ENCODE measurements at regions not wholly inside any gene's neighbourhood (a gene's known extent, or its start where the extent isn't known, plus 50 kb on each side); places are given as distances from the start of the nearest gene placed in this dataset.

DNA sequence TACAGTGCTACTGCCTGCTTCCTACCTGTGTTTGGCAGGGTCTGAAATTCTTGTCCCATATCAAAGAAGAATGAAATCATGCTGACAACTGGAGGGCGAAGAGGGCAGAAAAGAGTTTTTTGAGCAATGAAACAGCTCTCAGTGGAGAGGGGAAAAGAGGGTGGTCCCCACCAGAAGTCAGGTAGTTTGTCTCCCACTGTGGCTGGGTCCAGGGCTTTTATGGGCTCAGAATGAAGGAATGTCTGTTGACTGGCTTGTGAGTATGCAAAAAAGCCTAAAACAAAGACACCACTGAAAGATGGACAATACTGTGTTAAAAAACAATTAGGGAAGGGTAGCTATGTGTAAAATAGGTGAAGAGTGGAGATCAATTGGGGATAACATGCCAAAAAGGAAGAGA is 115.0 kb downstream of the ADAM29 start:
- H3K36me3 ChIP-seq (ENCODE audit: control insufficient read depth, insufficient read depth, low read length), result no peaks in the 10 kb centered on the region
- ChIA-PET POLR2A (no interaction called here), CTCF (ENCODE audit: low intra/inter-chr PET ratio) (no interaction called here)
- intact Hi-C loops (cut with micrococcal nuclease) (no loop called here), in situ Hi-C loops (cut with MboI) (no loop called here)
- H3K9ac ChIP-seq (ENCODE audit: insufficient read depth in 1 of 2, low read depth in 2 of 2, low read length in 2 of 2), result no peak overlapping the region
- no peaks in the 10 kb centered on the region for H3K79me2 ChIP-seq (ENCODE audit: control insufficient read depth, insufficient read depth, low read length)
- DNase-seq (ENCODE audit: extremely low read depth in 1 of 4, low spot score in 3 of 4), result no peak
- no peaks in the 10 kb centered on the region for H4K20me1 ChIP-seq (replicated peaks; ENCODE audit: control insufficient read depth, insufficient read depth, low read length)
- no peak for FAIRE-seq
- no peak overlapping the region for H3K4me2 ChIP-seq (ENCODE audit: insufficient read depth, low read length)
- H2AFZ ChIP-seq (ENCODE audit: low read depth, low read length), result no peak overlapping the region
- WGBS (ENCODE audit: insufficient coverage, low coverage, missing lambda C conversion rate), result 0% methylated on average over 1 of the region's 1 CpG
- H3K4me3 ChIP-seq, result no peak overlapping the region
- no TSS peak for BruUV-seq (replicated peaks)
- no peaks in the 10 kb centered on the region for H3K27me3 ChIP-seq (ENCODE audit: control insufficient read depth in 2 of 2, insufficient read depth in 2 of 2, low read length in 2 of 2)
- no peaks in the 10 kb centered on the region for H3K4me1 ChIP-seq (replicated peaks in 1 of 2; ENCODE audit: control insufficient read depth in 2 of 2, insufficient read depth in 2 of 2, low read length in 2 of 2)
- no peak for ATAC-seq
- H3K27ac ChIP-seq (ENCODE audit: extremely low read depth, low read depth, low read length), result no peak overlapping the region
- no peaks in the 10 kb centered on the region; the same call in 1 of the 2 replicates for H3K9me3 ChIP-seq (replicated peaks; ENCODE audit: control insufficient read depth, insufficient read depth, low read depth, low read length)
- TF ChIP-seq PML (IDR thresholded peaks at IDR 0.05; ENCODE audit: low read length) (no peak), HNRNPLL (IDR thresholded peaks at IDR 0.05; ENCODE audit: low read depth, low read length, poor library complexity, severe bottlenecking) (no peak), TGIF2 (CRISPR knock-in tag; IDR thresholded peaks at IDR 0.05) (no peak), CBFB (CRISPR knock-in tag; IDR thresholded peaks at IDR 0.05) (no peak), MTF1 (CRISPR knock-in tag; IDR thresholded peaks at IDR 0.05; ENCODE audit: borderline replicate concordance) (no peak), STAT5A (IDR thresholded peaks at IDR 0.05; ENCODE audit: borderline replicate concordance, low read length) (no peak), ZNF311 (CRISPR knock-in tag; IDR thresholded peaks at IDR 0.05) (no peak), MCM5 (IDR thresholded peaks at IDR 0.05; ENCODE audit: low read depth) (no peak), ESRRA (IDR thresholded peaks at IDR 0.05; ENCODE audit: borderline replicate concordance, low read depth) (no peak)
- TF ChIP-seq, protein P1, sequence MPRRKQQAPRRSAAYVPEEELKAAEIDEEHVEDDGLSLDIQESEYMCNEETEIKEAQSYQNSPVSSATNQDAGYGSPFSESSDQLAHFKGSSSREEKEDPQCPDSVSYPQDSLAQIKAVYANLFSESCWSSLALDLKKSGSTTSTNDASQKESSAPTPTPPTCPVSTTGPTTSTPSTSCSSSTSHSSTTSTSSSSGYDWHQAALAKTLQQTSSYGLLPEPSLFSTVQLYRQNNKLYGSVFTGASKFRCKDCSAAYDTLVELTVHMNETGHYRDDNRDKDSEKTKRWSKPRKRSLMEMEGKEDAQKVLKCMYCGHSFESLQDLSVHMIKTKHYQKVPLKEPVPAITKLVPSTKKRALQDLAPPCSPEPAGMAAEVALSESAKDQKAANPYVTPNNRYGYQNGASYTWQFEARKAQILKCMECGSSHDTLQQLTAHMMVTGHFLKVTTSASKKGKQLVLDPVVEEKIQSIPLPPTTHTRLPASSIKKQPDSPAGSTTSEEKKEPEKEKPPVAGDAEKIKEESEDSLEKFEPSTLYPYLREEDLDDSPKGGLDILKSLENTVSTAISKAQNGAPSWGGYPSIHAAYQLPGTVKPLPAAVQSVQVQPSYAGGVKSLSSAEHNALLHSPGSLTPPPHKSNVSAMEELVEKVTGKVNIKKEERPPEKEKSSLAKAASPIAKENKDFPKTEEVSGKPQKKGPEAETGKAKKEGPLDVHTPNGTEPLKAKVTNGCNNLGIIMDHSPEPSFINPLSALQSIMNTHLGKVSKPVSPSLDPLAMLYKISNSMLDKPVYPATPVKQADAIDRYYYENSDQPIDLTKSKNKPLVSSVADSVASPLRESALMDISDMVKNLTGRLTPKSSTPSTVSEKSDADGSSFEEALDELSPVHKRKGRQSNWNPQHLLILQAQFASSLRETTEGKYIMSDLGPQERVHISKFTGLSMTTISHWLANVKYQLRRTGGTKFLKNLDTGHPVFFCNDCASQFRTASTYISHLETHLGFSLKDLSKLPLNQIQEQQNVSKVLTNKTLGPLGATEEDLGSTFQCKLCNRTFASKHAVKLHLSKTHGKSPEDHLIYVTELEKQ (CRISPR knock-in tag; IDR thresholded peaks at IDR 0.05), result no peak
- TF ChIP-seq, protein P2, sequence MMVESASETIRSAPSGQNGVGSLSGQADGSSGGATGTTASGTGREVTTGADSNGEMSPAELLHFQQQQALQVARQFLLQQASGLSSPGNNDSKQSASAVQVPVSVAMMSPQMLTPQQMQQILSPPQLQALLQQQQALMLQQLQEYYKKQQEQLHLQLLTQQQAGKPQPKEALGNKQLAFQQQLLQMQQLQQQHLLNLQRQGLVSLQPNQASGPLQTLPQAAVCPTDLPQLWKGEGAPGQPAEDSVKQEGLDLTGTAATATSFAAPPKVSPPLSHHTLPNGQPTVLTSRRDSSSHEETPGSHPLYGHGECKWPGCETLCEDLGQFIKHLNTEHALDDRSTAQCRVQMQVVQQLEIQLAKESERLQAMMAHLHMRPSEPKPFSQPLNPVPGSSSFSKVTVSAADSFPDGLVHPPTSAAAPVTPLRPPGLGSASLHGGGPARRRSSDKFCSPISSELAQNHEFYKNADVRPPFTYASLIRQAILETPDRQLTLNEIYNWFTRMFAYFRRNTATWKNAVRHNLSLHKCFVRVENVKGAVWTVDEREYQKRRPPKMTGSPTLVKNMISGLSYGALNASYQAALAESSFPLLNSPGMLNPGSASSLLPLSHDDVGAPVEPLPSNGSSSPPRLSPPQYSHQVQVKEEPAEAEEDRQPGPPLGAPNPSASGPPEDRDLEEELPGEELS (CRISPR knock-in tag; IDR thresholded peaks at IDR 0.05; ENCODE audit: borderline replicate concordance), result no peak
- TF ChIP-seq, protein P3, sequence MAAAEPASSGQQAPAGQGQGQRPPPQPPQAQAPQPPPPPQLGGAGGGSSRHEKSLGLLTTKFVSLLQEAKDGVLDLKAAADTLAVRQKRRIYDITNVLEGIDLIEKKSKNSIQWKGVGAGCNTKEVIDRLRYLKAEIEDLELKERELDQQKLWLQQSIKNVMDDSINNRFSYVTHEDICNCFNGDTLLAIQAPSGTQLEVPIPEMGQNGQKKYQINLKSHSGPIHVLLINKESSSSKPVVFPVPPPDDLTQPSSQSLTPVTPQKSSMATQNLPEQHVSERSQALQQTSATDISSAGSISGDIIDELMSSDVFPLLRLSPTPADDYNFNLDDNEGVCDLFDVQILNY (CRISPR knock-in tag; IDR thresholded peaks at IDR 0.05), result no peak
- H3K9me1 ChIP-seq (ENCODE audit: control insufficient read depth, insufficient read depth, low read length), result no peaks in the 10 kb centered on the region

Measured in K562 (cell line).